Transverse colon (tissue), 4 donors: ENCODE measurements at regions not wholly inside any gene's neighbourhood (a gene's known extent, or its start where the extent isn't known, plus 50 kb on each side); places are given as distances from the start of the nearest gene placed in this dataset.

Experiments used
- DNase-seq: peaks from one replicate; pipeline ENCODE4 v3.0.0-alpha.2; 2019
- H3K27ac ChIP-seq, 4 donors: fragments of 200-600 bp; sonication (generic); 2 replicates each; pipeline ENCODE4 v1.5.1; 2016 to 2018; ENCODE audit warnings: inconsistent platforms in 4 of 4
- H3K27me3 ChIP-seq: fragments of 200-600 bp; sonication (generic); 2 replicates; pipeline ENCODE4 v1.5.1; 2017; ENCODE audit warnings: inconsistent platforms
- H3K36me3 ChIP-seq, 4 donors: fragments of 200-600 bp; sonication (generic); 2 replicates each; pipeline ENCODE4 v1.5.1; 2017 to 2019; ENCODE audit warnings: inconsistent platforms in 4 of 4
- H3K4me1 ChIP-seq, 4 donors: fragments of 200-600 bp; sonication (generic); 2 replicates each; pipeline ENCODE4 v1.5.1; 2017 to 2020; ENCODE audit warnings: inconsistent platforms in 4 of 4
- H3K4me3 ChIP-seq, 4 donors: fragments of 200-600 bp; sonication (generic); 1 replicate in 1 of 4; 2 replicates in 3 of 4; pipeline versions ENCODE4 v1.5.1 to v1.6.1; 2017 to 2019; ENCODE audit warnings: inconsistent platforms in 4 of 4
- H3K9me3 ChIP-seq, 2 donors: fragments of 200-600 bp; sonication (generic); 2 replicates each; pipeline ENCODE4 v1.5.1; 2017 to 2019; ENCODE audit warnings: inconsistent platforms in 2 of 2
- EP300 ChIP-seq: sonication (generic); formaldehyde crosslinking; IDR thresholded peaks from one replicate; pipeline ENCODE4 v1.6.1; 2017; ENCODE audit warnings: antibody characterized with exemption, low read depth
- POLR2A ChIP-seq: fragments of 450-650 bp; IDR thresholded peaks from one replicate; pipeline ENCODE4 v1.6.1; 2016; ENCODE audit warnings: antibody characterized with exemption, mild to moderate bottlenecking, moderate library complexity
- POLR2AphosphoS5 ChIP-seq, 3 donors: sonication (generic); formaldehyde crosslinking; IDR thresholded peaks; one replicate each; pipeline ENCODE4 v1.6.1; 2016; ENCODE audit warnings: antibody characterized with exemption in 3 of 3
- WGBS, 2 donors: methylation state at CpG; one replicate each; pipeline ENCODE4 v1.1.5; 2018; ENCODE audit warnings: low coverage in 1 of 2; 5-methylcytosine and 5-hydroxymethylcytosine counted together
- in situ Hi-C, 4 donors: fragments of 200-750 bp; cut with MboI; loops; one replicate each; pipeline versions ENCODE4 v1.15.0 to v1.15.1; 2017; ENCODE audit warnings: low sequenced_read_pairs in 3 of 4, low pct_ligation_motif_present in 1 of 4, low pct_unique_long_range_greater_than_20kb in 1 of 4
- intact Hi-C: fragments of 100-400 bp; cut with DNase I; formaldehyde crosslinking; loops from one replicate; pipeline ENCODE4 v1.15.1; 2023; ENCODE audit warnings: low total_unique reads
- TF ChIP-seq, protein P1 (sequence below), 5 experiments: fragments of 200-600 bp in 3 of 5; fragments of 450-650 bp in 2 of 5; sonication (generic) in 3 of 5; IDR thresholded peaks; 1 replicate in 2 of 5; 2 replicates in 3 of 5; pipeline ENCODE4 v1.5.1; 2016 to 2017; ENCODE audit warnings: antibody characterized with exemption in 5 of 5, inconsistent platforms in 3 of 5, mild to moderate bottlenecking in 2 of 5, moderate library complexity in 1 of 5

DNA sequence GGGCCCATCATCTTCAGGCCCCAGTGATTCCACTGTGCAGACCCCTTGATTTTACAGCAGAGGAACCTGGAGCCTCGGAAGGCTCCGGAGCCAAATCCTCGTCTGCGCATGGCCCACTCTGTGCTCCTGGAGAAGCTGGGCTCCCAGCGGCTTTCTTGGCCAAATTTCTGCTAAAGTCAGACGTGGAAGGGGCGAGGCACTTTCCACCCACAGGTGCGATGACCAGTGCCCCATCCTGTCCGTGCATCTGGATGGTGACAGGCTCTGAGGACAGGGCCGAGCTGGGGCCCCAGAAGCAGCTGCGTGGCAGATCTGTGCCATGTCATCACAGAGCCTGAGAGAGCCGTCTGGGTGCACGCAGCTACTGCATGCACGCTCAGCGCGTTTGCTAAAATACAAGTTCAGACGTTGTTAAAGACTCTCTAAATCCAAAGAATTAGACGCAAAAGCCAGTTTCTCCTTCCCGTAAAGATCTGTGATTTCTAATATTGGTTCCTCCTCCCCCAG, 57.2 kb downstream of the JAKMIP3 start:
- in situ Hi-C loops, result no loop called here
- no peak overlapping the region for H3K4me3 ChIP-seq
- whole genome bisulfite sequencing, 2 donors, result 72 to 78% methylated on average over 6 to 17 of the region's 19 CpGs
- intact Hi-C loops, result no loop called here
- H3K36me3 ChIP-seq, result no peaks in the 10 kb centered on the region
- H3K4me1 ChIP-seq, result no peaks in the 10 kb centered on the region
- no peaks in the 10 kb centered on the region for H3K27me3 ChIP-seq
- no peaks in the 10 kb centered on the region for H3K9me3 ChIP-seq
- H3K27ac ChIP-seq, result no peak overlapping the region
- DNase-seq, result no peak
- no peak for TF ChIP-seq POLR2A
- TF ChIP-seq POLR2AphosphoS5 (IDR thresholded peaks at IDR 0.05), result no peak
- no peak for TF ChIP-seq EP300
- TF ChIP-seq, protein P1, sequence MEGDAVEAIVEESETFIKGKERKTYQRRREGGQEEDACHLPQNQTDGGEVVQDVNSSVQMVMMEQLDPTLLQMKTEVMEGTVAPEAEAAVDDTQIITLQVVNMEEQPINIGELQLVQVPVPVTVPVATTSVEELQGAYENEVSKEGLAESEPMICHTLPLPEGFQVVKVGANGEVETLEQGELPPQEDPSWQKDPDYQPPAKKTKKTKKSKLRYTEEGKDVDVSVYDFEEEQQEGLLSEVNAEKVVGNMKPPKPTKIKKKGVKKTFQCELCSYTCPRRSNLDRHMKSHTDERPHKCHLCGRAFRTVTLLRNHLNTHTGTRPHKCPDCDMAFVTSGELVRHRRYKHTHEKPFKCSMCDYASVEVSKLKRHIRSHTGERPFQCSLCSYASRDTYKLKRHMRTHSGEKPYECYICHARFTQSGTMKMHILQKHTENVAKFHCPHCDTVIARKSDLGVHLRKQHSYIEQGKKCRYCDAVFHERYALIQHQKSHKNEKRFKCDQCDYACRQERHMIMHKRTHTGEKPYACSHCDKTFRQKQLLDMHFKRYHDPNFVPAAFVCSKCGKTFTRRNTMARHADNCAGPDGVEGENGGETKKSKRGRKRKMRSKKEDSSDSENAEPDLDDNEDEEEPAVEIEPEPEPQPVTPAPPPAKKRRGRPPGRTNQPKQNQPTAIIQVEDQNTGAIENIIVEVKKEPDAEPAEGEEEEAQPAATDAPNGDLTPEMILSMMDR (IDR thresholded peaks at IDR 0.05), result no peak

- H3K4me3 ChIP-seq, result no peak overlapping the region
- TF ChIP-seq POLR2A, result no peak
- no peak for TF ChIP-seq EP300
- TF ChIP-seq POLR2AphosphoS5 (IDR thresholded peaks at IDR 0.05), result no peak
- TF ChIP-seq, protein P1 (IDR thresholded peaks at IDR 0.05), result no peak
- H3K36me3 ChIP-seq, result no peaks in the 10 kb centered on the region
- H3K9me3 ChIP-seq, result no peaks in the 10 kb centered on the region
- 77% methylated on average over 8 of the region's 8 CpGs; no CpG with 5 or more reads in 1 of the 2 donors for WGBS, 2 donors
- H3K27me3 ChIP-seq, result no peaks in the 10 kb centered on the region
- in situ Hi-C loops, result no loop called here
- no peak for DNase-seq
- intact Hi-C loops, result no loop called here
- no peak overlapping the region for H3K27ac ChIP-seq
- no peaks in the 10 kb centered on the region for H3K4me1 ChIP-seq
These were observed 57.9 kb downstream of the JAKMIP3 start for GRCh38 chr10:132123606-132124005.

DNA sequence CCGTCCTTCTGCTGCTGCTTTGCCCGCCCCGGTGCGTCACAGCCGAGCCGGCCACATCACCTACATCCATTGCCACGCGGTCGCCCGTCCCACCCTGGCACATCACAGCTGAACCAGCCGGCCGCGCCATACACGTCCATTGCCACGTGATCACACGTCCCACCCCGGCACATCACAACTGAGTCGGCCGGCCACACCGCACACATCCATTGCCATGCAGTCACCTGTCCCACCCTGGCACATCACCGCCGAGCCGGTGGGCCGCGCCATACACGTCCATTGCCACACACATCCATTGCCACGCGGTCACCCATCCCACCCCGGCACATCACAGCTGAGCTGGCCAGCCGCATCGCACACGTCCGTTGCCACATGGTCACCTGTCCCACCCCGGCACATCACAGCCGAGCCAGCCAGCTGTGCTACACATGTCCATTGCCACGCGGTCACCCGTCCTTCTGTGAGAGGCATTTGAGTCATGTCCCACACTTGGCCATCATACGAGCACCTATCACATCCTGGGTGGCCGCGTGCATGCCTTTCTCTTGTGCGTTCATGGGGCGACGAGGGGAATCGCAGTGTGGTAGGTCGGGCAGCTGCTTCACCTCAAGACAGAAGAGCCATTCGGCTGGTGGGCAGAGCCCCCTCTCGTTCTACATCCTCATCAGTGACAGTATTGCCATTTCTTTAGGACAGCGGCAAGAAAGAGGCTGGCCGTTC, 58.6 kb downstream of the JAKMIP3 start:
- TF ChIP-seq EP300 (no peak), POLR2A (no peak), POLR2AphosphoS5 (IDR thresholded peaks at IDR 0.05) (no peak)
- TF ChIP-seq, protein P1 (IDR thresholded peaks at IDR 0.05), result no peak
- 89% methylated on average over 48 of the region's 50 CpGs; no CpG with 5 or more reads in 1 of the 2 donors for WGBS, 2 donors
- H3K27me3 ChIP-seq, result no peaks in the 10 kb centered on the region
- in situ Hi-C loops, result no loop called here
- no peaks in the 10 kb centered on the region for H3K36me3 ChIP-seq
- H3K4me1 ChIP-seq, result no peaks in the 10 kb centered on the region
- no peak overlapping the region for H3K27ac ChIP-seq
- DNase-seq, result no peak
- no peak overlapping the region for H3K4me3 ChIP-seq
- no peaks in the 10 kb centered on the region for H3K9me3 ChIP-seq
- intact Hi-C loops, result no loop called here

DNA sequence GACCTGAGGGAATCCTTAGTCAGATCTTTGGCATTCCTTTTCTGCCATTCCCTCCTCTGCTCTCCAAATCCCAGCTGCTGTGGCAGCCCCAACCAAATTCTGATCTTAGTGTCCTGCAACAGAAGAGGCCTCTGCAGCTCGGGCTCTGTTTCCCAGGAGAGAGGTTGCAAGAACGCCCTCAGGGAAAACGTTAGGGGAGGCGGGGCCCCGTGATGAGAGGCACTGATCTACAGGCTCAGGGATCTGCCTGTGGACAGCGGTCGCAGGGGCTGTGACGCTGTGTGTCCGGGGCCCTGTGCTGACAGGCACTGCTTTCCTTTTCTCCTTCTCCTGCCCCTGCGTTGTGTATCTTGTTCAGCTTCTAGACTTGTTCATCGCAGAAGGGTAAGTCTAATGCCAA, 57.3 kb upstream of the DPYSL4 start:
- intact Hi-C loops (no loop called here), in situ Hi-C loops (loop anchor here in 2 of 4 donors (25.0 kb wide), 1 partner anchor 242 kb away; no protein-coding TSS in a partner anchor)
- Histone ChIP-seq H3K36me3 (no peaks in the 10 kb centered on the region), H3K4me3 (no peak overlapping the region), H3K9me3 (no peaks in the 10 kb centered on the region), H3K4me1 (no peaks in the 10 kb centered on the region), H3K27me3 (no peaks in the 10 kb centered on the region), H3K27ac (no peak overlapping the region)
- DNase-seq, result no peak
- 68% methylated on average over 11 of the region's 11 CpGs; no CpG with 5 or more reads in 1 of the 2 donors for WGBS, 2 donors
- TF ChIP-seq POLR2AphosphoS5 (IDR thresholded peaks at IDR 0.05) (no peak), EP300 (no peak), POLR2A (no peak)
- TF ChIP-seq, protein P1 (IDR thresholded peaks at IDR 0.05), result no peak
